ENCODE measurements at regions not wholly inside any gene's neighbourhood (a gene's known extent, or its start where the extent isn't known, plus 50 kb on each side); places are given as distances from the start of the nearest gene placed in this dataset.

- peak; percentile 44; the same call in 1 of the 2 replicates for TF ChIP-seq PATZ1 (CRISPR knock-in tag; IDR thresholded peaks at IDR 0.05; ENCODE audit: borderline replicate concordance)
- peak; percentile 60; the same call in 1 of the 2 replicates for TF ChIP-seq ESRRG (CRISPR knock-in tag; IDR thresholded peaks at IDR 0.05)
- TF ChIP-seq GLIS3 (CRISPR knock-in tag; IDR thresholded peaks at IDR 0.05), result peak; percentile 77
- peak; percentile 93; the same call in 1 of the 2 replicates for TF ChIP-seq TSHZ2 (CRISPR knock-in tag; IDR thresholded peaks at IDR 0.05)
- no peak for TF ChIP-seq ZFP30 (CRISPR knock-in tag; IDR thresholded peaks at IDR 0.05)
- no peak for TF ChIP-seq ZNF8 (CRISPR knock-in tag; IDR thresholded peaks at IDR 0.05)
- peak; percentile 79 for TF ChIP-seq TCF4 (CRISPR knock-in tag; IDR thresholded peaks at IDR 0.05; ENCODE audit: borderline replicate concordance)
- TF ChIP-seq CSDC2 (CRISPR knock-in tag; IDR thresholded peaks at IDR 0.05), result no peak
- 0 out of 2 replicates have a peak, but pooled peaks have one; percentile 11 for TF ChIP-seq CSRNP3 (CRISPR knock-in tag; IDR thresholded peaks at IDR 0.05)
Observed at GRCh38 chr1:60697204-60697994, 385.0 kb upstream of the NFIA start (continued).

GRCh38 chr1:60696512-60696911, 385.8 kb upstream of the NFIA start:
- TF ChIP-seq PATZ1 (CRISPR knock-in tag; IDR thresholded peaks at IDR 0.05; ENCODE audit: borderline replicate concordance) (no peak), TSHZ2 (CRISPR knock-in tag; IDR thresholded peaks at IDR 0.05) (no peak), ZNF8 (CRISPR knock-in tag; IDR thresholded peaks at IDR 0.05) (no peak), CSDC2 (CRISPR knock-in tag; IDR thresholded peaks at IDR 0.05) (no peak), CSRNP3 (CRISPR knock-in tag; IDR thresholded peaks at IDR 0.05) (no peak), ZC3H10 (CRISPR knock-in tag; IDR thresholded peaks at IDR 0.05) (no peak), PPARA (CRISPR knock-in tag; IDR thresholded peaks at IDR 0.05; ENCODE audit: borderline replicate concordance) (no peak)
- ATAC-seq, result no peak

GRCh38 chr1:60695716-60696171, 386.6 kb upstream of the NFIA start:
- ATAC-seq, result no peak
- TF ChIP-seq CSRNP3 (CRISPR knock-in tag; IDR thresholded peaks at IDR 0.05), result no peak
- no peak for TF ChIP-seq TCF4 (CRISPR knock-in tag; IDR thresholded peaks at IDR 0.05; ENCODE audit: borderline replicate concordance)
- TF ChIP-seq PPARA (CRISPR knock-in tag; IDR thresholded peaks at IDR 0.05; ENCODE audit: borderline replicate concordance), result no peak
- TF ChIP-seq ESRRG (CRISPR knock-in tag; IDR thresholded peaks at IDR 0.05), result no peak
- TF ChIP-seq ZNF565 (CRISPR knock-in tag; conservative IDR thresholded peaks at IDR 0.05; ENCODE audit: low read depth), result no peak
- no peak for TF ChIP-seq GLIS3 (CRISPR knock-in tag; IDR thresholded peaks at IDR 0.05)
- no peak for TF ChIP-seq ARNTL (CRISPR knock-in tag; IDR thresholded peaks at IDR 0.05; ENCODE audit: borderline replicate concordance, low read depth)
- TF ChIP-seq TOX (CRISPR knock-in tag; IDR thresholded peaks at IDR 0.05; ENCODE audit: borderline replicate concordance), result no peak
- TF ChIP-seq RARB (CRISPR knock-in tag; IDR thresholded peaks at IDR 0.05), result no peak
- no peak for TF ChIP-seq SNAI2 (CRISPR knock-in tag; IDR thresholded peaks at IDR 0.05)
- TF ChIP-seq ISL1 (CRISPR knock-in tag; IDR thresholded peaks at IDR 0.05), result no peak
- no peak for TF ChIP-seq ZNF70 (CRISPR knock-in tag; IDR thresholded peaks at IDR 0.05)
- no peak for TF ChIP-seq ZFP30 (CRISPR knock-in tag; IDR thresholded peaks at IDR 0.05)
- TF ChIP-seq OSR1 (CRISPR knock-in tag; IDR thresholded peaks at IDR 0.05), result no peak
- TF ChIP-seq ZNF8 (CRISPR knock-in tag; IDR thresholded peaks at IDR 0.05), result no peak
